H9 (cell line): ENCODE measurements at regions not wholly inside any gene's neighbourhood (a gene's known extent, or its start where the extent isn't known, plus 50 kb on each side); places are given as distances from the start of the nearest gene placed in this dataset.

ENCODE experiments used
- DNase-seq: peaks from one replicate; pipeline ENCODE4 v3.0.0-alpha.2; 2017
- H2AFZ ChIP-seq: one replicate; pipeline ENCODE4 v1.6.1; 2013; ENCODE audit warnings: mild to moderate bottlenecking, low read length, control low read depth, moderate library complexity
- H2AK5ac ChIP-seq: 2 replicates; pipeline ENCODE4 v1.6.1; 2013; ENCODE audit warnings: low read length, control low read depth, mixed read lengths; ENCODE audit not compliant: insufficient read length
- H2BK120ac ChIP-seq: one replicate; pipeline ENCODE4 v1.6.1; 2013; ENCODE audit warnings: low read depth, mild to moderate bottlenecking, low read length, control low read depth, inconsistent platforms; ENCODE audit not compliant: poor library complexity, severe bottlenecking
- H2BK12ac ChIP-seq: 2 replicates; pipeline ENCODE4 v1.6.1; 2013; ENCODE audit warnings: low read length, control low read depth, mixed read lengths, low read depth; ENCODE audit not compliant: insufficient read length
- H2BK15ac ChIP-seq: 2 replicates; pipeline ENCODE4 v1.6.1; 2013; ENCODE audit warnings: low read depth, low read length, control low read depth
- H2BK20ac ChIP-seq: one replicate; pipeline ENCODE4 v1.6.1; 2013; ENCODE audit warnings: low read depth, mild to moderate bottlenecking, low read length, control low read depth, inconsistent platforms; ENCODE audit not compliant: poor library complexity, severe bottlenecking
- H2BK5ac ChIP-seq: 2 replicates; pipeline ENCODE4 v1.6.1; 2013; ENCODE audit warnings: low read length, control low read depth, mixed read lengths; ENCODE audit not compliant: insufficient read length
- H3K14ac ChIP-seq: 2 replicates; pipeline ENCODE4 v1.6.1; 2013; ENCODE audit warnings: low read length, control low read depth; ENCODE audit not compliant: insufficient read depth
- H3K18ac ChIP-seq: 2 replicates; pipeline ENCODE4 v1.6.1; 2013; ENCODE audit warnings: low read depth, mild to moderate bottlenecking, mixed read lengths, low read length, control low read depth; ENCODE audit not compliant: insufficient read length
- H3K23ac ChIP-seq: 2 replicates; pipeline ENCODE4 v1.6.1; 2013; ENCODE audit warnings: low read length, control low read depth, mixed read lengths, low read depth; ENCODE audit not compliant: insufficient read length
- H3K23me2 ChIP-seq: 2 replicates; pipeline ENCODE4 v1.6.1; 2013; ENCODE audit warnings: low read depth, mild to moderate bottlenecking, mixed read lengths, low read length, control low read depth; ENCODE audit not compliant: insufficient read length, poor library complexity, severe bottlenecking
- H3K27ac ChIP-seq: 2 replicates; pipeline ENCODE4 v1.5.1; 2013; ENCODE audit warnings: low read length, control low read depth, mixed read lengths, low read depth; ENCODE audit not compliant: insufficient read length
- H3K27me3 ChIP-seq: 2 replicates; pipeline ENCODE4 v1.6.1; 2013; ENCODE audit warnings: low read length, control low read depth, inconsistent platforms; ENCODE audit not compliant: insufficient read depth
- H3K4ac ChIP-seq: 2 replicates; pipeline ENCODE4 v1.6.1; 2013; ENCODE audit warnings: low read depth, mild to moderate bottlenecking, control low read depth, inconsistent platforms, low read length, moderate library complexity
- H3K4me1 ChIP-seq: 2 replicates; pipeline ENCODE4 v1.6.1; 2013; ENCODE audit warnings: low read length, control low read depth, inconsistent platforms; ENCODE audit not compliant: insufficient read depth
- H3K4me2 ChIP-seq: 2 replicates; pipeline ENCODE4 v1.6.1; 2013; ENCODE audit warnings: low read length, control low read depth, mixed read lengths; ENCODE audit not compliant: insufficient read length, insufficient read depth
- H3K56ac ChIP-seq: 2 replicates; pipeline ENCODE4 v1.6.1; 2013; ENCODE audit warnings: low read depth, mild to moderate bottlenecking, mixed read lengths, low read length, control low read depth; ENCODE audit not compliant: insufficient read length
- H3K79me1 ChIP-seq: 2 replicates; pipeline ENCODE4 v1.6.1; 2013; ENCODE audit warnings: low read depth, mild to moderate bottlenecking, moderate library complexity, low read length, control low read depth, inconsistent platforms; ENCODE audit not compliant: insufficient read depth, poor library complexity, severe bottlenecking
- H3K79me2 ChIP-seq: 2 replicates; pipeline ENCODE4 v1.6.1; 2013; ENCODE audit warnings: low read length, control low read depth, inconsistent platforms; ENCODE audit not compliant: insufficient read depth
- H3K9ac ChIP-seq: 2 replicates; pipeline ENCODE4 v1.6.1; 2013; ENCODE audit warnings: low read length, control low read depth, mixed read lengths; ENCODE audit not compliant: insufficient read length; ENCODE audit errors: extremely low read depth
- H3K9me3 ChIP-seq: one replicate; pipeline ENCODE4 v1.6.1; 2013; ENCODE audit warnings: low read depth, low read length, inconsistent platforms; ENCODE audit not compliant: control insufficient read depth
- H3T11ph ChIP-seq: one replicate; pipeline ENCODE4 v1.6.1; 2013; ENCODE audit warnings: mild to moderate bottlenecking, low read length, control low read depth, inconsistent platforms
- H4K20me1 ChIP-seq: one replicate; pipeline ENCODE4 v1.6.1; 2013; ENCODE audit not compliant: control insufficient read depth, insufficient read length, insufficient read depth
- H4K5ac ChIP-seq: 2 replicates; pipeline ENCODE4 v1.6.1; 2013; ENCODE audit warnings: low read depth, mild to moderate bottlenecking, mixed read lengths, low read length, control low read depth; ENCODE audit not compliant: insufficient read length
- H4K8ac ChIP-seq: replicated peaks from 2 replicates; pipeline ENCODE4 v1.6.1; 2013; ENCODE audit warnings: low read length, control low read depth, mixed read lengths, low read depth; ENCODE audit not compliant: insufficient read length
- H4K91ac ChIP-seq: 2 replicates; pipeline ENCODE4 v1.6.1; 2013; ENCODE audit warnings: low read depth, mild to moderate bottlenecking, moderate library complexity, mixed read lengths, low read length, control low read depth; ENCODE audit not compliant: insufficient read length
- H3K27ac Mint-ChIP-seq, 3 experiments: 2 replicates in 2 of 3; 3 replicates in 1 of 3; pipeline ENCODE4 v1.8.0; 2020 to 2021; ENCODE audit warnings: mixed read lengths in 3 of 3, mild to moderate bottlenecking in 1 of 3, moderate library complexity in 1 of 3
- H3K27me3 Mint-ChIP-seq: 2 replicates; pipeline ENCODE4 v1.8.0; 2021; ENCODE audit warnings: low read depth, mild to moderate bottlenecking, moderate library complexity, mixed read lengths
- H3K36me3 Mint-ChIP-seq, 3 experiments: 2 replicates in 2 of 3; 3 replicates in 1 of 3; pipeline ENCODE4 v1.8.0; 2020 to 2021; ENCODE audit warnings: low read depth in 3 of 3, mixed read lengths in 3 of 3; ENCODE audit not compliant: insufficient read depth in 1 of 3
- H3K4me1 Mint-ChIP-seq, 2 experiments: 2 replicates each; pipeline ENCODE4 v1.8.0; 2020; ENCODE audit warnings: mixed read lengths in 2 of 2
- H3K4me3 Mint-ChIP-seq, 2 experiments: 2 replicates in 1 of 2; 3 replicates in 1 of 2; pipeline ENCODE4 v1.8.0; 2020 to 2021; ENCODE audit warnings: mild to moderate bottlenecking in 2 of 2, mixed read lengths in 2 of 2, moderate library complexity in 1 of 2
- H3K9me3 Mint-ChIP-seq, 2 experiments: 2 replicates in 1 of 2; 3 replicates in 1 of 2; pipeline ENCODE4 v1.8.0; 2020; ENCODE audit warnings: mild to moderate bottlenecking in 2 of 2, mixed read lengths in 2 of 2, moderate library complexity in 1 of 2
- WGBS: extraction: QIAGEN DNeasy Blood & Tissue Kit; methylation state at CpG from one replicate; pipeline ENCODE4 v1.1.7; 2013; ENCODE audit warnings: missing lambda C conversion rate, low lambda C conversion rate, mixed read lengths; ENCODE audit not compliant: insufficient read length; ENCODE audit errors: extremely low coverage; 5-methylcytosine and 5-hydroxymethylcytosine counted together
- TF ChIP-seq, protein P1 (sequence below): fragments of 200-600 bp; sonication (generic); conservative IDR thresholded peaks from 3 replicates; pipeline ENCODE4 v1.8.0; 2021; ENCODE audit warnings: antibody characterized with exemption, mild to moderate bottlenecking

DNA sequence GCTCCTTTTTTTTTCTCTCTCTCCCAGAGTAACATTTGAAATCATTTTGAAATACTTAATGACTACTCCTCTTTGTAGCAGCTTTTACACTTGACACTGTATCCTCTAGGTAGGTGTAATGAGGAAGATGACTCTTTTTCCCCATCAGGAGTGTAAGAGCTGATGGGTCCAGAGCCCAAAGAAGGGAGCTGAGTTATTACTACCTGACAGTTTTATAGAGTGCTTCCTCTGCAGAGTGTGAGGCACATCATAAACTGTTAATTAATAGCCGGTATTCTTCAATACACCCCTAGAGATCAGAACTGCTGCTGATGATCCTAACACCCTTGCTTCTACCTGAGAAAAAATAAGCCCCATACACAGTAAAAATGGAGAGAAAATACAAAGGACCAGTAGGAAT is 279.8 kb upstream of the SEMA3A start:
- no peaks in the 10 kb centered on the region for H4K20me1 ChIP-seq
- no peaks in the 10 kb centered on the region for H3K9me3 ChIP-seq
- WGBS = no CpG with 5 or more reads among the region's 1 CpG
- H3K36me3 Mint-ChIP-seq = no peaks in the 10 kb centered on the region
- H2BK12ac ChIP-seq = no peak overlapping the region
- no peaks in the 10 kb centered on the region for H3K79me1 ChIP-seq
- no peaks in the 10 kb centered on the region for H3K79me2 ChIP-seq
- no peaks in the 10 kb centered on the region for H3K27me3 ChIP-seq
- no peak for DNase-seq
- no peak overlapping the region for H2BK5ac ChIP-seq
- H3K27me3 Mint-ChIP-seq = no peaks in the 10 kb centered on the region
- no peak overlapping the region for H3T11ph ChIP-seq
- no peak overlapping the region for H2BK20ac ChIP-seq
- no peak overlapping the region for H3K4ac ChIP-seq
- no peak overlapping the region for H3K4me2 ChIP-seq
- no peaks in the 10 kb centered on the region for H3K23me2 ChIP-seq
- no peak overlapping the region for H4K5ac ChIP-seq
- no peaks in the 10 kb centered on the region; the same call in 1 of the 2 replicates for H3K4me1 ChIP-seq
- H2AFZ ChIP-seq = no peak overlapping the region
- no peak overlapping the region for H3K56ac ChIP-seq
- H3K9me3 Mint-ChIP-seq = no peaks in the 10 kb centered on the region
- no peak overlapping the region for H2BK120ac ChIP-seq
- H3K14ac ChIP-seq = no peak overlapping the region
- no peak overlapping the region; a peak in 1 of 7 replicates for H3K27ac Mint-ChIP-seq
- no peak overlapping the region for H3K4me3 Mint-ChIP-seq
- H4K91ac ChIP-seq = no peak overlapping the region
- H4K8ac ChIP-seq = no peak overlapping the region
- no peak overlapping the region for H3K9ac ChIP-seq
- peaks cover 14 to 15% of the 10 kb centered on the region in 2 experiments for H3K4me1 Mint-ChIP-seq
- H2AK5ac ChIP-seq = no peak overlapping the region
- no peak overlapping the region for H3K27ac ChIP-seq
- H2BK15ac ChIP-seq = no peak overlapping the region
- no peak overlapping the region for H3K18ac ChIP-seq
- no peak overlapping the region for H3K23ac ChIP-seq
- TF ChIP-seq, protein P1, sequence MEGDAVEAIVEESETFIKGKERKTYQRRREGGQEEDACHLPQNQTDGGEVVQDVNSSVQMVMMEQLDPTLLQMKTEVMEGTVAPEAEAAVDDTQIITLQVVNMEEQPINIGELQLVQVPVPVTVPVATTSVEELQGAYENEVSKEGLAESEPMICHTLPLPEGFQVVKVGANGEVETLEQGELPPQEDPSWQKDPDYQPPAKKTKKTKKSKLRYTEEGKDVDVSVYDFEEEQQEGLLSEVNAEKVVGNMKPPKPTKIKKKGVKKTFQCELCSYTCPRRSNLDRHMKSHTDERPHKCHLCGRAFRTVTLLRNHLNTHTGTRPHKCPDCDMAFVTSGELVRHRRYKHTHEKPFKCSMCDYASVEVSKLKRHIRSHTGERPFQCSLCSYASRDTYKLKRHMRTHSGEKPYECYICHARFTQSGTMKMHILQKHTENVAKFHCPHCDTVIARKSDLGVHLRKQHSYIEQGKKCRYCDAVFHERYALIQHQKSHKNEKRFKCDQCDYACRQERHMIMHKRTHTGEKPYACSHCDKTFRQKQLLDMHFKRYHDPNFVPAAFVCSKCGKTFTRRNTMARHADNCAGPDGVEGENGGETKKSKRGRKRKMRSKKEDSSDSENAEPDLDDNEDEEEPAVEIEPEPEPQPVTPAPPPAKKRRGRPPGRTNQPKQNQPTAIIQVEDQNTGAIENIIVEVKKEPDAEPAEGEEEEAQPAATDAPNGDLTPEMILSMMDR = no peak
